K562 (cell line): ENCODE measurements at regions not wholly inside any gene's neighbourhood (a gene's known extent, or its start where the extent isn't known, plus 50 kb on each side); places are given as distances from the start of the nearest gene placed in this dataset.

Experiments
- BHLHE40 ChIP-seq: IDR thresholded peaks from 2 replicates; pipeline ENCODE4 v1.6.1; 2011; ENCODE audit warnings: low read length, improper control_type of control experiment
- EZH2 ChIP-seq: IDR thresholded peaks from 2 replicates; pipeline ENCODE4 v1.6.1; 2012; ENCODE audit warnings: low read depth, mild to moderate bottlenecking, inconsistent platforms, low read length, borderline replicate concordance
- MAZ ChIP-seq, 2 experiments: fragments of 450-650 bp in 1 of 2; sonication (generic) in 1 of 2; formaldehyde crosslinking; IDR thresholded peaks in 1 of 2; conservative IDR thresholded peaks in 1 of 2; 2 replicates each; pipeline versions ENCODE4 v1.4.0 to v1.5.0; 2020; ENCODE audit warnings: mild to moderate bottlenecking in 1 of 2, missing genetic modification reagents in 1 of 2
- POLR2AphosphoS5 ChIP-seq: IDR thresholded peaks from 2 replicates; pipeline ENCODE4 v1.6.1; 2011; ENCODE audit warnings: mild to moderate bottlenecking, low read depth, low read length, moderate library complexity; ENCODE audit not compliant: control insufficient read depth, insufficient read depth
- RAD21 ChIP-seq, 2 experiments: fragments of 250-450 bp in 1 of 2; fragments of 450-650 bp in 1 of 2; sonication (Bioruptor Pico) in 1 of 2; formaldehyde crosslinking in 1 of 2; IDR thresholded peaks in 1 of 2; conservative IDR thresholded peaks in 1 of 2; 2 replicates each; pipeline versions ENCODE4 v1.4.0 to v1.8.0; 2020 to 2022; ENCODE audit warnings: mild to moderate bottlenecking in 2 of 2, moderate library complexity in 1 of 2
- ZNF12 ChIP-seq: sonication (generic); formaldehyde crosslinking; IDR thresholded peaks from 2 replicates; pipeline ENCODE4 v1.4.0; 2020; ENCODE audit warnings: mild to moderate bottlenecking, missing genetic modification reagents
- ZNF263 ChIP-seq: sonication (generic); formaldehyde crosslinking; IDR thresholded peaks from 2 replicates; pipeline ENCODE4 v1.8.0; 2022; ENCODE audit warnings: mild to moderate bottlenecking, missing genetic modification reagents, borderline replicate concordance
- TF ChIP-seq, protein P1 (sequence below): fragments of 450-650 bp; formaldehyde crosslinking; IDR thresholded peaks from 2 replicates; pipeline ENCODE4 v1.4.0; 2020; ENCODE audit warnings: mild to moderate bottlenecking, moderate library complexity
- TF ChIP-seq, protein P2 (sequence below), 2 experiments: fragments of 450-650 bp in 1 of 2; sonication (generic) in 1 of 2; formaldehyde crosslinking in 1 of 2; IDR thresholded peaks in 1 of 2; conservative IDR thresholded peaks in 1 of 2; 2 replicates each; pipeline versions ENCODE4 v1.6.1 to v1.8.1; 2016 to 2023; ENCODE audit warnings: mild to moderate bottlenecking in 2 of 2, moderate library complexity in 2 of 2, inconsistent platforms in 1 of 2, missing genetic modification reagents in 1 of 2

DNA sequence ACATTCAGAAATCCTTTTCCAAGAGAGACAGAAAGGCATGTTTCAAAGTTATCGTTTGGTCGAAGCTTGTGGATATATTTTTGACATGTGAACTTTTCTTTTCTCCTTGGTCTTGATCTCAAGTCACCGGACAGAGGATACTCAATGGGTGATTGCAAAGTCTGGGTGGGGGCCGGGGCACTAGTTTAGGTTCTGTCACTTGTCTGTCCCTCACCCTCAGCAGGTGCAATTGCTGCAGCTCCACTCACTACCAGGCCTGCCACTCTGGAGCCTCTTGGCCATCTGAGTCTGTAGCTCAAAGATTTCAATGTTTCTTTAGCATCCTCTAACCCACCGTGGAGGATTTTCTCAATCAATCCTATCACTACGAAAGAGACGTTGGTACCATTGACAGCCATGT, 246.0 kb upstream of the C1orf174 start:
- TF ChIP-seq ZNF12 (CRISPR knock-in tag) (no peak), BHLHE40 (no peak), RAD21 (CRISPR knock-in tag; conservative IDR thresholded peaks at IDR 0.05 in 1 of 2, IDR thresholded peaks at IDR 0.05 in 1 of 2) (no peak), POLR2AphosphoS5 (no peak), EZH2 (no peak), ZNF263 (CRISPR knock-in tag) (no peak), MAZ (CRISPR knock-in tag; conservative IDR thresholded peaks at IDR 0.05 in 1 of 2, IDR thresholded peaks at IDR 0.05 in 1 of 2) (no peak)
- TF ChIP-seq, protein P1, sequence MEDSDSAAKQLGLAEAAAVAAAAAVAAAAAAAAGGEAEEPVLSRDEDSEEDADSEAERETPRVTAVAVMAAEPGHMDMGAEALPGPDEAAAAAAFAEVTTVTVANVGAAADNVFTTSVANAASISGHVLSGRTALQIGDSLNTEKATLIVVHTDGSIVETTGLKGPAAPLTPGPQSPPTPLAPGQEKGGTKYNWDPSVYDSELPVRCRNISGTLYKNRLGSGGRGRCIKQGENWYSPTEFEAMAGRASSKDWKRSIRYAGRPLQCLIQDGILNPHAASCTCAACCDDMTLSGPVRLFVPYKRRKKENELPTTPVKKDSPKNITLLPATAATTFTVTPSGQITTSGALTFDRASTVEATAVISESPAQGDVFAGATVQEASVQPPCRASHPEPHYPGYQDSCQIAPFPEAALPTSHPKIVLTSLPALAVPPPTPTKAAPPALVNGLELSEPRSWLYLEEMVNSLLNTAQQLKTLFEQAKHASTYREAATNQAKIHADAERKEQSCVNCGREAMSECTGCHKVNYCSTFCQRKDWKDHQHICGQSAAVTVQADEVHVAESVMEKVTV (CRISPR knock-in tag) = no peak
- TF ChIP-seq, protein P2, sequence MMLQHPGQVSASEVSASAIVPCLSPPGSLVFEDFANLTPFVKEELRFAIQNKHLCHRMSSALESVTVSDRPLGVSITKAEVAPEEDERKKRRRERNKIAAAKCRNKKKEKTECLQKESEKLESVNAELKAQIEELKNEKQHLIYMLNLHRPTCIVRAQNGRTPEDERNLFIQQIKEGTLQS (IDR thresholded peaks at IDR 0.05) = no peak
- TF ChIP-seq, protein P2 (CRISPR knock-in tag; conservative IDR thresholded peaks at IDR 0.05) = no peak
